NCI-H345 (cell line): ENCODE measurements at regions not wholly inside any gene's neighbourhood (a gene's known extent, or its start where the extent isn't known, plus 50 kb on each side); places are given as distances from the start of the nearest gene placed in this dataset.

Source experiments
- DNase-seq: peaks from one replicate; lab custom pipeline; 2025; lab: John Stamatoyannopoulos, UW

DNA sequence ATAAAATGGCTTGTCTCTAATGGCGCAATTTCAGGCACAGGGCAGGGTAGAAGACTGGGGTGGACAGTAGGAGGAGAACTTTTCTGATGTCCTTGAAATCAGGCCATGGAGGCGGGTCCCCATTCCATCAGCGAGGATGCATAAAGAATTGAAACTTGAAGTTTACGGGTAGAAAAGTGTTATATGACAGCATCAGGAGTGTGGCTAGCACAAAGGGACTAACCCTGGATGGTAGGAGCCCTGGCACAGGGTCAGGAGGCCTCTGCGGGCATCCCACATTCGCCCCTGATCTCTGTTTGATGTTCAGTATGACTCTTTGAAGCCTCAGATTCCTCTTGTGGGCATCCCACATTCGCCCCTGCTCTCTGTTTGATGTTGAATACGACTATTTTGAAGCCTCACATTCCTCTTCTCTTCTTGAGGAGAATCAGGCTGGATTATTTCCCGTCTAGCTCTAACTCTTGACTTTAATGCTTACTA lies 94.8 kb upstream of the ADRA1B start:
- DNase-seq, result no peak

- no peak for DNase-seq
These were observed 91.8 kb upstream of the ADRA1B start for GRCh38 chr5:159824188-159825161.

- DNase-seq, result no peak
These were observed 90.7 kb upstream of the ADRA1B start for GRCh38 chr5:159825551-159826051.

DNA sequence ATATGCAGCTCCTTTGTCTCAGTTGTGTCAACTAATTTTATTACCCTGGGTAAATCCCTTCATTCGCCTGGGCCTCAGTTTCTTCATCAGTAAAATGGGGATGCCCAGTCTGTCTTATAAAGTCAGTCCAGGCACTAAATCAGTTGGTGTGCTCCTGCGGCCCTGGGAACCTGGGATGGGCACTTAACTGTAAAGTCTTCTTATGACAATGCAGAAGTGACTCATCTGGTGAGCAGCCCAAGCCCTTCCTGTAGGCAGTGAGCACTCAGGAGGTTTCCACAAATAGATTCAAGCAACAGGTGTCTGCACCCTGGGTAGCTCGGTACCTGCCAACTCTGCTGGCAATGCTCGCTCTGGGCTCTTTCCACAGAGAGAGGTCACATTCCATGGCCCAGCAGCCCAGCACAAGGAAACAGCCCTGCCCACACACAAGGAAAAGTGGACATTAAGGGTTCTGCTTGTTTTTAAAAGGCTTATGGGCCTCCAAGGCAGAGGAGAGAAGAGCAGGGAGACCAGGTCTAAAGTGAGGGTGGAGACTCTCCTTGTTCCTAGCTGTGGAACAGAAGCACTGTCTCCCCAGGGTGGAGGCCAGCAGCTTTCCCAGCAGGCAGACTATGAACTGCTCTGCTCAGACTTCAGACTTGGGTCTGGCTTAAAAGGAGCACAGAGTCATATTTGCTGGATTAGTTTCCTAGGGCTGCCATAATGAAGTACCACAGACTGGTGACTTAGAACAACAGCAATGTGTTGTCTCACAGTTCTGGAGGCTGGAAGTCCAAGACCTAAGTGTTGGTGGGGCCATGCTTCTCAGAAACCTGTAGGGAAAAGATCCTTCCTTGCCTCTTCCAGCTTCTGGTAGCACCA lies 89.7 kb upstream of the ADRA1B start:
- DNase-seq, result peak; percentile 4

GRCh38 chr5:159827861-159828260 lies 88.4 kb upstream of the ADRA1B start:
- DNase-seq, result no peak

- no peak for DNase-seq
These were observed 84.2 kb upstream of the ADRA1B start for GRCh38 chr5:159832073-159832472.

DNA sequence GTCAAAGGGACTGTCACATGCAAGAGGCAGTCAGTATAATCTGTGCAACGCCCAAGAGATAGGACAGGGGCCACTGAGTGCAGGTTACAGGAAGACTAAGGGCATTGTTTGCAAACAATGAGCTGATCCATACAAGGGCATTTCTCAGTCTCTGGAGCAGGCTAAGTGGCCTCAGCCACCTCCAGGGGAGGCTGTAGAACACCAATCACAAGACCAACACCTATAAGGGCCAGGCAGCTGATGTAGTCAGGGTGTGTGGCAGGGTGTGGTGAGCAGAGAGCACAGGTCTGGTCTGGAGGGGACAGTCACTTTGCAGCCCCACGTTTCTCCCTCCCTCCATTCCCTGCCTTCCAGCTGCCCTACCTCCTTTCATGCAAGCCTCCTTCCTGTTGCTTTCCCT lies 83.2 kb upstream of the ADRA1B start:
- DNase-seq, result no peak

DNA sequence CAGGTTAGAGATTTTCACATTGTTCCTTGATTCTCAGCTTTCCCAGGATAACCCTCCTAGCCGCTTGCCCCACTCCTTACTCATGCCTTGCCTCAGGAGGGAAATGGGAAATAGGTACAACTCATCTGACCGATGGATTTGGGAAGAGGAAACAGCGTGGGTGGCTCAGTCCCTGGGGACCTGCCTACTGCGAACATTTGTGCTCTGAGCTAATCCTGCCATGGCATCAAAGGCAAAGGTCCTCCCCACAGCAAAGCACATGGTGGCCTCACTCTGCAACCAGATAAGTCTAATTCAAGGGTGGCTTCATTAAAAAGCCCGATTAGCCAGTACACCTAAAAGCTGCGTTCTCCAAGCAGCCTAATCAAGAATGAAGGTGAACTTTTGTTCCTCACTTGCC lies 82.4 kb upstream of the ADRA1B start:
- no peak for DNase-seq

DNA sequence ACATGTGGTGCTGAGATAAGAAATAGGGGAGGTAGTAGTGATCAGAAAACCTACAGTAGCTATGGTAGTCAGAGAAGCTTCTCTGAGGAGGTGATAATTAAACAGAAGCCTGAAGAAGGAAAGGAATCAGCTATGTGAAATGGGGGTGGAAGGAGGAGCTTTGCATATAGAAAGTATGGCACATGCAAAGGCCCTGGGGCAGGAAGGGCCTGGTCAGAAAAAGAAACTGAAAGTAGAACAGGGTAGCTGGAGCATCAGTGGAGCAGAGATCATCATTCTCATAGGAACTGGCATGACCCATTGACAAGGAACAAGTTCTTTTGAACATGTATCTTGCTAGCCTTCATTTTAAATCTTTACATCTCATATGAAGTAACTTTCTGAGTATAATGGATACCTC lies 80.7 kb upstream of the ADRA1B start:
- DNase-seq, result no peak

GRCh38 chr5:159836691-159837090 lies 79.6 kb upstream of the ADRA1B start:
- DNase-seq, result no peak

DNA sequence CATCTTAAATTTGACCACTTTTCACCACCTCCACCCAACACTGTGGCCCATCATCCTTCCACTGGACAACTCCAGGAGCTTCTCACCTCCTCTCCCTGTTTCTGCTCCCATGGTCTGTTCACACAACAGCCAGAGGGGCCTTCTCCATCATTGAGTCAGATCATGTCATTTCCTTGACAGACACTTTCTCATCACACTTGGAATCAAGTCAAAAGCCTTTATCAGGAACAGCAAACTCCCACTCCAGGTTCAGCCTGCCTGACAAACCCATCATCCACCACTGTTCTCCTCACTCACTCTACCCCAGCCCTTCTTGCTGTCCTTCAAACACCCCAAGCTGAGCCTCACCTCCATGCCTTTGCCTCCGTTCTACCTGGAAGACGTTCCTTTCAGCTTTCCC lies 78.4 kb upstream of the ADRA1B start:
- DNase-seq, result no peak

GRCh38 chr5:159838551-159839222 lies 77.6 kb upstream of the ADRA1B start:
- no peak for DNase-seq

DNA sequence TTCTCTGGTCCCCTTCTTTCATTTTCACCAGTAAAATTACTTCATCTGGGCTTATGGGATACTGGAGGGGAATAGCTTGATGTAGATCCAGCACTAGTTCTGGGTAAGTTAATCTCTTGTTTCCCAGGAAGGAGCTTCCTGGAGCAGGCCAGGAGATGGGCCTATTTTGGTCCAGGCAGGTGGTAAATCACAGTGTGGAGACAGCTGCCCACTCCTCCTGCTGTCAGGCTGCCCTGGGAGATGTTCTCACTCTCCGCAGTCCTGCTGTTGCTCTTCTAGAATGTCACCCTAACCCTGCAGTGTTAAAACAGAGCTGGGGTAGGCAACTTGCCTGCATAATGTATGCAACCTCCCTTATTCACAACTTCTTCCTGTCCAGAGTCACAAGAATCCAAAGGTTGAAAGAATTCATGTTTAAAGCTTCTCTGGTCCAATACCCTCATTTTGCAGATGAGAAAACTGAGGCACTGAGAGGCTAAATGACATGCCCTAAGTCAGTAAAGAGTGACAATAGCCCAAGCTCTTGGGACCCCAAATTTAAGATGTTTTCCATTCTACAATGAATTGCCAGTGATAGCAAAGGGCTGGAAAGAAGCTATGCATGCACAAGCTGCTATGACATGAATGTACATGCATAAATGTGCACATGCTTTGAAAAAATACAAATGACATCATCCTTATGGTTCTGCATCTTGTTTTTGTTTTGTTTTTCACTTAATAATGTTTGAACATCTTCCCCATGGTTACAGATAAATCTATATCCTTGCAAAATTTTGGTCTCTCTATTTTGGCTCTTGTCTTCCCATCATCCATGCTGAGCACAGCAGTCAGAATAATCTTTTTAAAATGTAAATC lies 71.8 kb upstream of the ADRA1B start:
- no peak for DNase-seq

DNA sequence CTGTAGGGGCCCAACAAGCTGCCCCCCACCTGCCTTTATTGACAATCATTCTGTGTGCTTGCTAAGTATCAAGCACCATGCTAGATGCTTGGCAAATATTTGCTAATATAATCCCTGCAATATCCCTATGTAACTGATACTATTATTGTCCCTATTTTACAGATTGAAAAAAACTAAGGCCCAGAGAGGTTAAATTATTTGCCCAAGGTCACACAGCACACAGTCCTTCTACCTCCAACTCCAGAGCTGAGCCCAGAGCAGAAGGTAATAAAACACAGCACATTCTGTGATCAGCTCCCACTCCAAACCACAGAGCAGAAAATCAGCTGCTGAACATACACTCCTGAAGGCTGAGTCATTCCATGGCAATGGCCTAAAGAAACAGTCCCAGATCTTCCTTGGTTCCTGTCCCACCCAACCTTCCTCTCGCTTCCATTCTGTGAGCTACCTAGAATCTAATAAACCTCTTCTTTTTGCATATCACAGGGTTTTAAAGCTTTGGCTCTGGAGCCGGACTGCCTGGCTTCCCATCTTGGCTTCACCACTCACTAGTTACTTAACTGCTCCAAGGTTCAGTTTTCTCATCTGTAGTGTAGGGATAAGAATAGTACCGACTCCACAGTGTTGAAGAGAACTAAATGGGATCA lies 66.7 kb upstream of the ADRA1B start:
- DNase-seq, result no peak

GRCh38 chr5:159850160-159850559 lies 66.1 kb upstream of the ADRA1B start:
- DNase-seq, result no peak

DNA sequence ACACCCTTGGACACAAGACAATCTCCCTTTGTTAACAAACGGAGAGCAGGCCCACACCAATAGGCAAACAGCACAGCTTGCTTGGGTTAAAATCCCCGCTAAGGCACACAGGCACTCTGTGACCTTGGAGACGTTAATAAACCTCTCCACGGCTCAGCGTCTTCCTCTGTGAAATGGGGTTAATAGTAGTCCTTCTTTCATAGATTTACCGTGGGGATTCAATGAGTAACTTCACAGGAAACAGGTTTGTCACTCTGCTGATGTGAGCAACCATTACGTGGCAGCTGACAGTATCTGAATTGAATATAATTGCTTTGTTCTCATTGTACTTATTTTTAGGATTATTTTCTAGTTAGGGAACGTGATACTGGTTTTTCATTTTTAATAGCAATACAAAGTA lies 65.2 kb upstream of the ADRA1B start:
- DNase-seq, result no peak

DNA sequence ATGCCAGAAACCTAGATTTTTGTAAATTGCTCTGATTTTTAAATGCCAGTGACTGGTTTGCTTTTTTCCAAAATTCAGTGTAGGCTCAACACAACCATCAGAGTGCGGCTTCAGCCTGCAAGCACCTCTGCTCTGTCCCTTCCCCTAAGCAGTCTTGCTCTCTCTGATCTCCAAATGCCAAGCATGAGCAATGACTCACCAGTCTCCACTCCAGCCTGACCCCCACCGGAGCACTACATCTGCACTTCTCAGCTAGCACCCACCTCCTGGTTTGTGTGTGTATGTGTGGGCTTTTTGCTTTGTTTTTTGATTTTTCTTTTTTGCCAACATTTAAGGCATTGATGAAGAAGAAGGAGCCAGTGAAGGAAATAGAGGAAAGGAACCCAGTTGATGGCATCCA lies 61.4 kb upstream of the ADRA1B start:
- DNase-seq, result no peak

GRCh38 chr5:159855476-159856191 lies 60.6 kb upstream of the ADRA1B start:
- no peak for DNase-seq

GRCh38 chr5:159858871-159859270 lies 57.4 kb upstream of the ADRA1B start:
- DNase-seq, result no peak

GRCh38 chr5:159861086-159861485 lies 55.2 kb upstream of the ADRA1B start:
- DNase-seq, result no peak
